ENCODE measurements at regions not wholly inside any gene's neighbourhood (a gene's known extent, or its start where the extent isn't known, plus 50 kb on each side); places are given as distances from the start of the nearest gene placed in this dataset.

DNA sequence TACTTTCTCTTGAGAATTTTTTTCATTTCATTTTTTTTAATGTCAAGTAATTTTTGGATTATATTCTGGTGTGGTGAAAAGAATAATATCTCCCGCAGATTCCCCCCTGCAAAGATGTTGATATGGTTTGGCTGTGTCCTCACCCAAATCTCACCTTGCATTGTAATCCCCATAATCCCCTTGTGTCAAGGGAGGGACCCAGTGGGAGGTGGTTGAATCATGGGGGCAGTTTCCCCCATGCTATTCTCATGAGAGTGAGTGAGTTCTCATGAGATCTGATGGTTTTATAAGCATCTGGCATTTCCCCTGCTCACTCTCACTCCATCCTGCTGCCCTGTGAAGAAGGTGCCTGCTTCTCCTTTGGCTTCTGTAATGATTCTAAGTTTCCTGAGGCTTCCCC, 58.7 kb upstream of the PMEPA1 start:
- H3K27me3 ChIP-seq, result no peaks in the 10 kb centered on the region
- no peaks in the 10 kb centered on the region for H3K9me3 ChIP-seq (replicated peaks in 1 of 3)
- WGBS, 4 donors, result 79 to 89% (median 79%) methylated on average over 1 of the region's 1 CpG
- intact Hi-C loops (cut with DNase I), result no loop called here
- TF ChIP-seq, protein P1, sequence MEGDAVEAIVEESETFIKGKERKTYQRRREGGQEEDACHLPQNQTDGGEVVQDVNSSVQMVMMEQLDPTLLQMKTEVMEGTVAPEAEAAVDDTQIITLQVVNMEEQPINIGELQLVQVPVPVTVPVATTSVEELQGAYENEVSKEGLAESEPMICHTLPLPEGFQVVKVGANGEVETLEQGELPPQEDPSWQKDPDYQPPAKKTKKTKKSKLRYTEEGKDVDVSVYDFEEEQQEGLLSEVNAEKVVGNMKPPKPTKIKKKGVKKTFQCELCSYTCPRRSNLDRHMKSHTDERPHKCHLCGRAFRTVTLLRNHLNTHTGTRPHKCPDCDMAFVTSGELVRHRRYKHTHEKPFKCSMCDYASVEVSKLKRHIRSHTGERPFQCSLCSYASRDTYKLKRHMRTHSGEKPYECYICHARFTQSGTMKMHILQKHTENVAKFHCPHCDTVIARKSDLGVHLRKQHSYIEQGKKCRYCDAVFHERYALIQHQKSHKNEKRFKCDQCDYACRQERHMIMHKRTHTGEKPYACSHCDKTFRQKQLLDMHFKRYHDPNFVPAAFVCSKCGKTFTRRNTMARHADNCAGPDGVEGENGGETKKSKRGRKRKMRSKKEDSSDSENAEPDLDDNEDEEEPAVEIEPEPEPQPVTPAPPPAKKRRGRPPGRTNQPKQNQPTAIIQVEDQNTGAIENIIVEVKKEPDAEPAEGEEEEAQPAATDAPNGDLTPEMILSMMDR (IDR thresholded peaks at IDR 0.05), result no peak
- TF ChIP-seq POLR2A (IDR thresholded peaks at IDR 0.05), result no peak
- H3K4me1 ChIP-seq (replicated peaks in 1 of 2), result no peaks in the 10 kb centered on the region
- no peak overlapping the region for H3K4me3 ChIP-seq
- no peak for DNase-seq
- H3K27ac ChIP-seq, result no peak overlapping the region
- H3K36me3 ChIP-seq (replicated peaks in 1 of 2), result no peaks in the 10 kb centered on the region

GRCh38 chr20:57767441-57767840, 57.6 kb upstream of the PMEPA1 start:
- no peak overlapping the region for H3K27ac ChIP-seq
- no peak overlapping the region for H3K4me3 ChIP-seq
- H3K27me3 ChIP-seq, result no peaks in the 10 kb centered on the region
- intact Hi-C loops (cut with DNase I), result no loop called here
- DNase-seq, result no peak
- no peaks in the 10 kb centered on the region for H3K4me1 ChIP-seq (replicated peaks in 1 of 2)
- TF ChIP-seq, protein P1 (IDR thresholded peaks at IDR 0.05), result no peak
- TF ChIP-seq POLR2A (IDR thresholded peaks at IDR 0.05), result no peak
- H3K9me3 ChIP-seq (replicated peaks in 1 of 3), result no peaks in the 10 kb centered on the region
- no peaks in the 10 kb centered on the region for H3K36me3 ChIP-seq (replicated peaks in 1 of 2)

GRCh38 chr20:57763235-57763595, 53.4 kb upstream of the PMEPA1 start:
- Histone ChIP-seq H3K4me1 (replicated peaks in 1 of 2) (no peaks in the 10 kb centered on the region), H3K4me3 (no peak overlapping the region), H3K9me3 (replicated peaks in 1 of 3) (no peaks in the 10 kb centered on the region), H3K27ac (no peak overlapping the region), H3K36me3 (replicated peaks in 1 of 2) (no peaks in the 10 kb centered on the region), H3K27me3 (peaks cover 3% of the 10 kb centered on the region)
- no peak for DNase-seq
- intact Hi-C loops (cut with DNase I), result no loop called here
- 60 to 68% (median 62%) methylated on average over 4 of the region's 4 CpGs for WGBS, 4 donors
- TF ChIP-seq, protein P1 (IDR thresholded peaks at IDR 0.05), result no peak
- no peak for TF ChIP-seq POLR2A (IDR thresholded peaks at IDR 0.05)

DNA sequence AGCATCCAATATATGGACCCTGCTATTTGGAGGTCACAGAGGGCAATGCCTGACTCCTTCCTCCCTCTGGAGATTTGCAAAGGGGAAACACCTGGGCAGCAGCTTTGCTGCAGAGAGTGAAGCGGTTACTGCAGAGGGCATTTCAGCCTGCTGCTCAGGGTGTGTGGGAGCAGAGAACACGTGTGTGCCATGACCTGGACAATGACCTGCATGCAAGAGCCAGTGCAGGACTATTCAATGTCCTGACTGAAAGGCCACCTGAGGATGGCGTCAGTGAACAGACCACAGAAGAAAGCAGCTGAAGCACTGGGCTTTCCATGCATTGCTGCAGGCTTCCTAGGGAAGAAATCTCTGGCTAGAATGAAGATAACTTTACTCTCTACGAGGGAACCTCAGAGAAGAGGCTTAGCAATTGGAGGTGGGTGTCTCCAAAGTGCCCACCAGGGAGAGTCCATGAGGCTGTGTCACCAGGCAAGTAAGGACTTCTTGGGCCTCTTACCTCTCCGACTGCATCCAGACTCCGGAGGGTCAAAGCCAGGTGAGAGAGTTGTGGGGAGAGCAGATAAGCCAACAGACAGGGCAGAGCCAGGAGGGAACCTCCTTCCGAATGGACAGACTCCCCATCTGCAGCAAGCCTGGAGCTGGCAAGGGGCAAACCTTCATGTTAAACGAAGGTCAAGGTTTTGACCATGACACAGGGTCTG, 52.9 kb upstream of the PMEPA1 start:
- no peak for DNase-seq
- WGBS, 4 donors, result 69 to 75% (median 71%) methylated on average over 5 to 8 of the region's 8 CpGs
- Histone ChIP-seq H3K36me3 (replicated peaks in 1 of 2) (no peaks in the 10 kb centered on the region), H3K4me3 (no peak overlapping the region), H3K9me3 (replicated peaks in 1 of 3) (no peaks in the 10 kb centered on the region), H3K27ac (no peak overlapping the region), H3K4me1 (replicated peaks in 1 of 2) (no peaks in the 10 kb centered on the region), H3K27me3 (peaks cover 3% of the 10 kb centered on the region)
- intact Hi-C loops (cut with DNase I), result no loop called here
- no peak for TF ChIP-seq POLR2A (IDR thresholded peaks at IDR 0.05)
- TF ChIP-seq, protein P1 (IDR thresholded peaks at IDR 0.05), result no peak
